ENCODE measurements at regions not wholly inside any gene's neighbourhood (a gene's known extent, or its start where the extent isn't known, plus 50 kb on each side); places are given as distances from the start of the nearest gene placed in this dataset.

DNA sequence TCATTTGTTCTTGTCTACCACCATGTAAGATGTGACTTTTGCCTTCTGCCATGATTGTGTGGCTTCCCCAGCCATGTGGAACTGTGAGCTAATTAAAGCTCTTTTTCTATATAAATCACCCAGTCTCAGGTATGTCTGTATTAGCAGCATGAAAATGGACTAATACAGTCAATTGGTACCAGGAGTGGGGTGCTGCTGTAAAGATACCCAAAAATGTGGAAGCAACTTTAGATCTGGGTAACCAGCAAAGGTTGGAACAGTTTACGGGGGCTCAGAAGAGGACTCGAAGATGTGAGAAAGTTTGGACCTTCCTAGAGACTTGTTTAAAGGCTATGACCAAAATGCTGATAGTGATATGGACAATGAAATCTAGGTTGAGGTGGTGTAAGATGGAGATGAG is 488.9 kb downstream of the ISL1 start:
- no peak overlapping the region for H3K27ac Mint-ChIP-seq
- intact Hi-C loops (cut with micrococcal nuclease): no loop called here
- H3K4me3 Mint-ChIP-seq: no peak overlapping the region
- no peak for DNase-seq
- peaks cover 6% of the 10 kb centered on the region for H3K9me3 Mint-ChIP-seq
- H3K4me1 Mint-ChIP-seq: no peaks in the 10 kb centered on the region
- no peaks in the 10 kb centered on the region for H3K36me3 Mint-ChIP-seq (ENCODE audit: low read depth)
- no peaks in the 10 kb centered on the region for H3K27me3 Mint-ChIP-seq

DNA sequence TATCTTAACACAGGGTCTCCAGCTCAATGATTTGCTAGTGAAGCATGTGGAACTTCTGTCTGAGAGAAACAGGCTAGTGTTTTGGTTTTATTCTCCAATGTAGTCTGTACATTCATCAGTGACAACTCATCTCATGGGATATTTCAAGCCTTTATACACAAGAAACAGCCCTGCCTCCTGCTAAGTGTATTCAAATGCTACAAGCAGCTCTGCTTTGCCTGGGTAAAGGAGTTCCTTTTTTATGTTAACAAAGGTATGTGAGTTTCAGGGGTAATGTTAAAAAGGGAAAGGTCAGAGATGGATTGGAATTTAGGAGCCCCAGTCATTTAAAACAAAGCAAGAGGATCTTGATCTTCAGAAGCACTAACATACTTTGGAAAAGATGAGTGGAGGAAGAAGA is 498.7 kb downstream of the ISL1 start:
- no peak overlapping the region for H3K4me3 Mint-ChIP-seq
- H3K4me1 Mint-ChIP-seq: no peaks in the 10 kb centered on the region
- H3K36me3 Mint-ChIP-seq (ENCODE audit: low read depth): no peaks in the 10 kb centered on the region
- H3K27ac Mint-ChIP-seq: no peak overlapping the region
- intact Hi-C loops (cut with micrococcal nuclease): no loop called here
- H3K27me3 Mint-ChIP-seq: no peaks in the 10 kb centered on the region
- DNase-seq: no peak
- H3K9me3 Mint-ChIP-seq: no peaks in the 10 kb centered on the region

DNA sequence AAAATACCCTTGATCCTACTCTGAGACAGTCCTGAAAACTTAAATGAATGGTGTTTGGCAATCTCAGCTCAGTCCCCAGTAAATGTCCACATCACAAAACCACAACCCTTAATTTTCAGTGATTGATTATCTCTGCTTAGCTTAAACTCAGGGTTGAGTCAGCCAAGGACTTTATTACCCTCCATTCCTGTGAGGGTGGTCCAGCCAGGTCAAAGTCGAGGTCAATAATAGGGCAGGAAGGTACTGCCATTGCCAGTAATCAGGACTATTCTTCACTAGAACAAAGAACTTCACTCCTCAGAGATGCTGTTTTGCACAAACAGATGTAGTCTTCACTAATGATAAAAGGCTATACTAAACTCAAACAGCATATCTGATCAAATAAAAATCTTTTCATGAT is 499.4 kb downstream of the ISL1 start:
- Mint-ChIP-seq H3K36me3 (ENCODE audit: low read depth) (no peaks in the 10 kb centered on the region), H3K9me3 (no peaks in the 10 kb centered on the region), H3K27ac (no peak overlapping the region), H3K4me3 (no peak overlapping the region), H3K4me1 (no peaks in the 10 kb centered on the region), H3K27me3 (no peaks in the 10 kb centered on the region)
- intact Hi-C loops (cut with micrococcal nuclease): no loop called here
- DNase-seq: no peak

DNA sequence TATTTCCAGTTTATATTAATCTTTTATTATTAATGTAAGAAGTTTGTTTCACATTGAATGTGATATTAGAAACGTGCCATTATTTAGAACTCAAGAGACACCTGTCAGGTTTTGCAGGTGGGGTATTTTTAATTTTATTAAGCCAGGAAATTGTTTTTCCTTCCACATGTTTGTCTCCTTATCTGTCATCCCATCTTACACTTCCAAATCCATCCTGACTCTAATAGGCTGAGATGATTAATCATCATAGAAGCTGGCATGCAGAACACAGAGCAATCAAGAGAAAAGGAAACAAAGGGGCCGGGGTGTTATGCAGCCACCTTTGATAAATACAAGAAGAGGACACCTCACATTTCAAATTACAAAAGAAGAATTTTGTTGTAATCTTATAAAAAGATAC is 506.5 kb downstream of the ISL1 start:
- intact Hi-C loops (cut with micrococcal nuclease): no loop called here
- DNase-seq: no peak
- H3K27me3 Mint-ChIP-seq: no peaks in the 10 kb centered on the region
- H3K36me3 Mint-ChIP-seq (ENCODE audit: low read depth): no peaks in the 10 kb centered on the region
- H3K27ac Mint-ChIP-seq: no peak overlapping the region
- no peaks in the 10 kb centered on the region for H3K9me3 Mint-ChIP-seq
- no peak overlapping the region for H3K4me3 Mint-ChIP-seq
- H3K4me1 Mint-ChIP-seq: no peaks in the 10 kb centered on the region

DNA sequence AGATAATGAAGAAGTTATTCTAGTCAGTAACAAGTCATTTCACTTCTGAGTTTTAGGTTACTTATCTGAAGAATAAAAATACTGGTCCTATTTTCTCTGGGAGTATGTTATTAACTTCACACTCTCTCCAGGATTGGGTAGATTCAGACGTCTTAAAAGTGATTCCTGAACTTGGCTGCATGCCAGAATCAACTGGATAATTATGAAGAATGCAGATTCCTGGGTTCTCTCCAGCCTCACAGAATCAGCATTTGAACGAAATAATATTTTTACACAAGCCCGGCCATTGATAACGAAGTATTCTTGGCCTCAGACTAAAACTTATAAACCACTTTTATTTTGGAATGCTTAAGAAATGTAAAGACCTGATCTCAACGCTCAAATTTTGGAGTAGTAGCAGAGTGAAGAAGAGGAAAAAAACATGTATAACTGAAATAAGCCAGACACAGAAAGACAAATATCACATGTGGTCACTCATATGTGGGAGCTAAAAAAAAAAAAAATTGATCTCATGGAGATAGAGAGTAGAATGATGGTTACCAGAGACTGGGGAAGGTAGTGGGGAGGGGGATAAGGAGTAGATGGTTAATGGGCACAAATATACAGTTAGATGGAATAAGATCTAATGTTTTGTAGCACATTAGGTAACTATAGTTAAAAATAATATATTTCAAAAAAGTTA is 507.3 kb downstream of the ISL1 start:
- Mint-ChIP-seq H3K9me3 (no peaks in the 10 kb centered on the region), H3K4me1 (no peaks in the 10 kb centered on the region), H3K4me3 (no peak overlapping the region), H3K27ac (no peak overlapping the region), H3K27me3 (no peaks in the 10 kb centered on the region), H3K36me3 (ENCODE audit: low read depth) (no peaks in the 10 kb centered on the region)
- no peak for DNase-seq
- intact Hi-C loops (cut with micrococcal nuclease): no loop called here

DNA sequence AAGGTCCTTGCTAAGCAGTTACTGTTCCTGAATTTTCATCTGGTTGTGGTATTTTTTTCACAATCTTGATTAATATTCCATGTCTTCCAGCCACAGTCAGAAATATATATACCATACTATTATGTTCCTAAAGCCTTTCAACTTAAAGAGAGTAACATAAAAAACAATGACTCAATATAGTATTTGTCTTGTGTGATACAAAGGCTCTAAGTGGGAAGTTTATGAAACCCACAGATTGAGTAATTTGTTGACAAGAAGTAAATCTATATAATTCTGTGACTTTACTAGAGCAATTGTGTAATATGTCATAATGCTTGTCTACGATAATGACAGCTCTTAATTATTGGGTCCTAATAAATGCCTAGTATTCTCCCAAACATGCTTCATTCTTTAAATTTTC is 509.4 kb downstream of the ISL1 start:
- Mint-ChIP-seq H3K36me3 (ENCODE audit: low read depth) (no peaks in the 10 kb centered on the region), H3K4me1 (no peaks in the 10 kb centered on the region), H3K9me3 (no peaks in the 10 kb centered on the region), H3K4me3 (no peak overlapping the region), H3K27me3 (no peaks in the 10 kb centered on the region), H3K27ac (no peak overlapping the region)
- intact Hi-C loops (cut with micrococcal nuclease): no loop called here
- no peak for DNase-seq

DNA sequence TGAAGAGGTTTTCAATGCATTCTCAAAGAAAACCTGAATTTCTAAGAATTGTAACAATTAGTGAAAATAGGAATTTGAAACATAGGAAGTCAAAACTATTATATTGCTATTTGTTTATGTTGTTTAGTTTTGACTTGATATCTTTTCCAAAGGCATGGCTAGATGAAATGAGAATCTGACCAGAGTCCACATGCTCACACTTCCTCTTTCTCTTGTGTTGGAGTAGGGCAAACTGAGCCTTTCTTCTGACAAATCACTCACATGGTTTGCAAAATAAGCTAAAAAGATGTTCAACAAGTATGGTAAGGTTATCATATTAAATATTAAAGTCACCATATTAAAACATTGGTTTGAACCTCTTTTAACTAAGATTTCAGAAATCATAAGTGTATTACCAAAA is 512.6 kb downstream of the ISL1 start:
- no peak for DNase-seq
- Mint-ChIP-seq H3K27ac (no peak overlapping the region), H3K4me1 (no peaks in the 10 kb centered on the region), H3K4me3 (no peak overlapping the region), H3K9me3 (no peaks in the 10 kb centered on the region), H3K27me3 (no peaks in the 10 kb centered on the region), H3K36me3 (ENCODE audit: low read depth) (no peaks in the 10 kb centered on the region)
- intact Hi-C loops (cut with micrococcal nuclease): no loop called here

DNA sequence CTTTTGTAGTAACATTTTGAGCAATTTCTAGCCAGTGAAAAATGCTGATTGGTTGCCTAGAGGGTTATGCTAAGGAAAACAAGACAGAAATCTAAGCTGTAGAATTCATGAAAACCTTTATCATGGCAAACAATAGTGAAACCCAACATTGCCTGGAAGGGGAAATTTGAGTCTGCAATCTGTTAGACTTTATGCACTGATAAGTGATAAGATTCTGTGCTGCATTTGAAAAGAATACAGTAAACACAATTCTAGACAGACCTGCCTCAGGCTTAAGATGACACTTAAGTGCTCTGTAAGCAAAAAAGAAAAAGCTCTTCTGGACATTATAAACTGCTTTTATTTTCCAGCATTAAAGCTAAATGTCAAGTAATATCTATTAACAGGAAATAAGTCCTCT is 519.3 kb downstream of the ISL1 start:
- H3K4me1 Mint-ChIP-seq: no peaks in the 10 kb centered on the region
- intact Hi-C loops (cut with micrococcal nuclease): no loop called here
- no peaks in the 10 kb centered on the region for H3K9me3 Mint-ChIP-seq
- H3K4me3 Mint-ChIP-seq: no peak overlapping the region
- H3K27ac Mint-ChIP-seq: no peak overlapping the region
- no peak for DNase-seq
- H3K27me3 Mint-ChIP-seq: no peaks in the 10 kb centered on the region
- H3K36me3 Mint-ChIP-seq (ENCODE audit: low read depth): no peaks in the 10 kb centered on the region

DNA sequence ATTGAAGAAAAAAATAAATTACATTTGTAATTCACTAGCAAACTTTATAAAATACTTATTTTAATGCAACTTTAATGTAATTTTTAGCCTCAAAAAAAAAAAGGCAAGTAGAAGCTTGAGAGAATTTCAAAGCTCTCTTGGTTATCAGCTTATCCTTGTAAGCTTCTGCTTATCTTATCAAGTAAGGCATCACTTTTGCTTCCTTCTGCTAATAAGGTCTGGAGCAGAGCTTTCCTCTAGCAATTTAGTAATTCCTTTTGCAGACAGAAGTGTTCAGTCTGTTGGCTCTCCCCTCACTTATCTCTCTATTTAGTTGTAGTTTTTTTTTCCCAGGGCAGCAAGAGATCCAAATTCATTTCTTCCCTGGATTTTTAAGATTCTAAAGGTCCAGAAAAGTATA is 525.0 kb downstream of the ISL1 start:
- Mint-ChIP-seq H3K36me3 (ENCODE audit: low read depth) (no peaks in the 10 kb centered on the region), H3K27me3 (no peaks in the 10 kb centered on the region), H3K9me3 (peaks cover 6% of the 10 kb centered on the region), H3K4me3 (no peak overlapping the region), H3K27ac (no peak overlapping the region), H3K4me1 (no peaks in the 10 kb centered on the region)
- intact Hi-C loops (cut with micrococcal nuclease): no loop called here
- DNase-seq: no peak

DNA sequence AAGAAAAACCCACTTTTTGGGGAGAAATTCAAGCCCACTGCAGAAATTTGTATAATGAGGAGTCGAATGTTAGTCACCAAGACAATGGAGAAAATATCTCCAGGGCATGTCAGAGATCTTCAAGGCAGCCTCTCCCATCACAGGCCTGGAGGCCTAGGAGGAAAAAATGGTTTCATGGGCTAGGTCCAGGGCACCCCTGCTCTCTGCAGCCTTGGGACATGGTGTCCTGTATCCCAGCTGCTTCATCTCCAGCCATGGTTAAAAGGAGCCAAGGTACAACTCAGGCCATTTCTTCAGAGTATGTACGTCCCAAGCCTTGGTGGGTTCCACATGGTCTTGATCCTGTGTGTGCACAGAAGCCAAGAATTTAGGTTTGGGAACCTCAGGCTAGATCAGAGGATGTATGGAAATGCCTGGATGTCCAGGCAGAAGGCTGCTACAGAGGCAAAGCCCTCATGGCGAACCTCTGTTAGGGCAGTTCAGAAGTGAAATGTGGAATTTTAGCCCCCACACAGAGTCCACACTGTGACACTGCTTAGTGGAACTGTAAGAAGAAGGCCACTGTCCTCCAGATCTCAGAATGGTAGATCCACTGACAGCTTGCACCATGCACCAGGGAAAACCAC is 561.4 kb downstream of the ISL1 start:
- Mint-ChIP-seq H3K4me1 (no peaks in the 10 kb centered on the region), H3K27me3 (no peaks in the 10 kb centered on the region), H3K4me3 (no peak overlapping the region), H3K27ac (no peak overlapping the region), H3K9me3 (peaks cover 10% of the 10 kb centered on the region), H3K36me3 (ENCODE audit: low read depth) (no peaks in the 10 kb centered on the region)
- intact Hi-C loops (cut with micrococcal nuclease): no loop called here
- DNase-seq: no peak

DNA sequence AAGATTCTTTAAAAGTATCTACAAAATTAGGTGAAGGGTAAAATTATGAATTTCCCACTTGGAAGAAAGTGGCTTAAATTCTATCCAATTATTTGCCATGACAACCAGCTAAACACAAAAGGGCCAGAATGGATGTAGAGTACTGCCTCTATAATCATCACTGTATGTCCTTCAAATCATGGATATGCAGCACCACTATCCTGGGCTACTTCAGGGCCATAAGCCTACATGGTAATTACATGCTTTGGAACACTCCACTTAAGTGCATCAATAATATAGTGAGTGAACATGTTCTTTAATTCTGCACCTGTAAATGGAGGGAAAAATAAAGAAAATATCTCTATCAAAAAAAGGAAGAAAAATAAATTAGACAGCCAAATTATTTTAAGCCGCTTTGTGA is 575.2 kb downstream of the ISL1 start:
- intact Hi-C loops (cut with micrococcal nuclease): no loop called here
- H3K9me3 Mint-ChIP-seq: peaks cover 11% of the 10 kb centered on the region
- H3K27ac Mint-ChIP-seq: no peak overlapping the region
- no peaks in the 10 kb centered on the region for H3K36me3 Mint-ChIP-seq (ENCODE audit: low read depth)
- H3K27me3 Mint-ChIP-seq: no peaks in the 10 kb centered on the region
- H3K4me1 Mint-ChIP-seq: no peaks in the 10 kb centered on the region
- DNase-seq: no peak
- H3K4me3 Mint-ChIP-seq: no peak overlapping the region

DNA sequence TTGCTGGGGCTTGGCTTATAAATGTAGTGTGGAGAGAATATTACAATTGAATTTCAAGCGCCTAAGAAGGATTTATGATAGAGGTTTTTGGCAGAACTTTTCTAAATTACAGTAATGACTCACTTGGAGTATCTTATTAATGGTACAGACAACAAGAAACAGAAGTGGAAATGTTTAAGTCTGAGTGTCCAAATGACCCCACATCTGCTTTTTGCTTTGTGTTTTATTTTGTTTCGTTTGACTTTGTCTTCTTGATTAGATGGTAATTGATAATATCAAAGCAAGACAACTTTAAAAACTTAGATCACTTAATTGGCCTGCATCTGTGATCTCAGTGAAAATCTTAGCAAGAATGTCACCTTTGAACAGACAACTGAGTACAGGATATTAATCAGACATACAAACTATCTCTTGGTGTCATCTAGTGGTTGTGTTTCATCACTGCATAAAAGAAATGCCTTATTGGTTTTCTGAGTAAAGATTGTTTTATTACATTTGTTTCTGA is 577.4 kb downstream of the ISL1 start:
- Mint-ChIP-seq H3K9me3 (no peaks in the 10 kb centered on the region), H3K27me3 (no peaks in the 10 kb centered on the region), H3K4me3 (no peak overlapping the region), H3K4me1 (no peaks in the 10 kb centered on the region), H3K36me3 (ENCODE audit: low read depth) (no peaks in the 10 kb centered on the region), H3K27ac (no peak overlapping the region)
- DNase-seq: no peak
- intact Hi-C loops (cut with micrococcal nuclease): no loop called here

DNA sequence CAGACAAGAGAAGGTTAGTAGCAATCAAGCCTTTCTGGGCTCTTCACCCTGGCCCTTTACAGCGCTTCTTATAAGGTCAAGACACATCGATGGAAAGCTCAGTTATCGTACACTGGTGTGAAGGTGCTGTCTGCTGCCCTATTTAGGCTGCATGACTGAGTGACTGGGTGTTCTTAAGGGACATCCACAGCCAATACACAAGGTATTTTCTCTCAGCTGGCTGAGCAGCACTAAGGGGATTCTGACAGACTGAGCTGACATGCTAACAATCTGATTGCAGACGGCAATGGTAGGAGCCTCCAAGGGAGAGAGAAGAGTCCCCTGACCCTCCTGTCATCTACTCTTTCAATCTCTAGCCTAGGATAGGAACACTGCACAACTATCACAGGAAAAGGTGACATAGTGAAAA is 577.9 kb downstream of the ISL1 start:
- intact Hi-C loops (cut with micrococcal nuclease): no loop called here

DNA sequence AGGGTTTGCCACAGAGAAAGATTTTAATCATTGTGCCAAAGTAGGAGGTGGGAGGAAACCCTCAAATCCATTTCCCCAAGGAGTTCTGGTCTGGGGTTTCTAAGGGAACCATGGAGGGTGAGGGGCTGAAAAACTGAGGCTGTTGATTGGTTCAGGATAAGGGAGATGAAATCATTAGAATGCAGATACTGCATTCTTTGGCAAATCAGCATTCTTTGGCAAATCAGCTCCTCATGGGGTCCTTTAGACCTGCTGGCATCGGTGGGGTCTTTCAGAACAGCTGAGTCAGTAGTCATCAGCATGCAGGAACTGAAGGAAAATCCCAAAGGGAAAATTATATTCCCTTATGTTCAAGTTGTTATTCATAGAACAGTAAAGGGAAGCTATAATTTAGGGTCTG is 585.5 kb downstream of the ISL1 start:
- Mint-ChIP-seq H3K4me1 (no peaks in the 10 kb centered on the region), H3K27ac (no peak overlapping the region), H3K36me3 (ENCODE audit: low read depth) (no peaks in the 10 kb centered on the region), H3K27me3 (no peaks in the 10 kb centered on the region), H3K4me3 (no peak overlapping the region), H3K9me3 (no peaks in the 10 kb centered on the region)
- no peak for DNase-seq
- intact Hi-C loops (cut with micrococcal nuclease): no loop called here

More for the DNA sequence above, 577.9 kb downstream of the ISL1 start:
- Mint-ChIP-seq H3K4me1 (no peaks in the 10 kb centered on the region), H3K36me3 (ENCODE audit: low read depth) (no peaks in the 10 kb centered on the region), H3K9me3 (no peaks in the 10 kb centered on the region), H3K27ac (no peak overlapping the region), H3K4me3 (no peak overlapping the region), H3K27me3 (no peaks in the 10 kb centered on the region)
- DNase-seq: no peak

DNA sequence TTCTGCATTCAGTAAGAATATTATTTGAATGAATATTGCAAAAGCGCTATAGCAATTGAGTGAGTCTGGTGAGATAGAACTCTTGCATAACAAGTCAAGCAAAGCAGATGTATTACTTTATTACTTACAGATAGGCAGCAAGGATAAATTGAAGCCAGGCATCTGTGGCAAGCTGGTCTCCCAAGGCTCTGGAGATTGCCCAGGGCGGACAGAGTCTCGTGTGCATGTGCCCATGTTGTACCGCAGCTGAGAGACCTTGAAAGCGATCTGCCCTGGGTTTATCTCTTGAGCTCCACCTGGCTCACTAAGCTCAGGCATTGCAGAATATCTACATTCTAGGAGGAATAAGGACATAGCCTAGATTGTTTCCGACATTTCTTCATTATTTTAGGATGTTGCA is 591.6 kb downstream of the ISL1 start:
- Mint-ChIP-seq H3K36me3 (ENCODE audit: low read depth) (no peaks in the 10 kb centered on the region), H3K27me3 (no peaks in the 10 kb centered on the region), H3K4me1 (no peaks in the 10 kb centered on the region), H3K9me3 (no peaks in the 10 kb centered on the region), H3K27ac (no peak overlapping the region), H3K4me3 (no peak overlapping the region)
- intact Hi-C loops (cut with micrococcal nuclease): no loop called here
- no peak for DNase-seq
